ENCODE measurements at regions not wholly inside any gene's neighbourhood (a gene's known extent, or its start where the extent isn't known, plus 50 kb on each side); places are given as distances from the start of the nearest gene placed in this dataset.
A peak's percentile ranks its signal among the peaks of the same experiment; 100 is the strongest.
"Not testable (repeated sequence)": the region's sequence is repeated elsewhere in the genome, so short reads cannot be mapped to it uniquely, and the experiment has no call there.

DNA sequence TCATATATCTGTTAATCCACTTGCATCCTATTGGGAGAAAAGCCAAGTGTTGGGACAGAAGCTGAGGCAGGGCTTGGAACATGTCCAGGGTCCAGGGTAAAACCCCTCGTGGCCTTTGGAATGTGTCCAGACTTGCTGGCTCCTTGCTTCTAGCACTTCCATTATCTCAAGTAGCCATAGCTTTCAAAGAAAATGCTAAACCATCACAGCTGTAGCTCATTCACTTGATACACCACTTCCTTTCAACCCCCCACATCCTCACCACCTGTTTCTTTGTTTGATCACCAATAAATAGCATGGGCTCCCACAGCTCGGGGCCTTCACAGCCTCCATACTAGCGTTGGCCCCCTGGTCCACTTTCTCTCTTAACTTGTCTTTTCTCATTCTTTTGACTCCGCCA, 1101.9 kb downstream of the OTOL1 start:
- peak; percentile 62 for DNase-seq

GRCh38 chr3:162599742-162600141, 1103.1 kb downstream of the OTOL1 start:
- not testable (repeated sequence) for DNase-seq

GRCh38 chr3:162601101-162601670, 1104.6 kb downstream of the OTOL1 start:
- DNase-seq: no peak

GRCh38 chr3:162602619-162603018, 1106.0 kb downstream of the OTOL1 start:
- no peak for DNase-seq

DNA sequence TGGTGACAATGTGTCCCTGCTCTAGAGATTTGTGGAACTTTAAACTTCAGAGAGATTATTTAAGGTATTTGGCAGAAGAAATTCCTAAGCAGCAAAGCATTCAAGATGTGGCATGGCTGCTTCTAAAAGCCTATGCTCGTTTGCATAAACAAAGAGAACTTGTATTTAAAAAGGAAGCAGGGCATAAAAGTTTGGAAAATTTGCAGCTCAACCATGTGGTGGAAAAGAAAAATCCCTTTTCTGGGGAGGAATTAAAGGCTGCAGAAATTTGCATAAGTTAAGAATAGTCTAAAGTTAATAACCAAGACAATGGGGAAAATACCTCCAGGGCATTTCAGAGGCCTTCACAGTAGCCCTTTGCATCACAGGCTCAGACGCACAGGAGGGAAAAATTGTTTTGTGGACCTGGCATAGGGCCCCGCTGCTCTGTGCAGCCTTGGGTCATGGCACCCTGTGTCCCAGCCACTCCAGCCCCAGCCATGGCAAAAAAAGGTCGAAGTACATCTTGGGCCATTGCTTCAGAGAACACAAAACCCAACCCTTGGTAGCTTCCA, 1109.1 kb downstream of the OTOL1 start:
- no peak for DNase-seq

DNA sequence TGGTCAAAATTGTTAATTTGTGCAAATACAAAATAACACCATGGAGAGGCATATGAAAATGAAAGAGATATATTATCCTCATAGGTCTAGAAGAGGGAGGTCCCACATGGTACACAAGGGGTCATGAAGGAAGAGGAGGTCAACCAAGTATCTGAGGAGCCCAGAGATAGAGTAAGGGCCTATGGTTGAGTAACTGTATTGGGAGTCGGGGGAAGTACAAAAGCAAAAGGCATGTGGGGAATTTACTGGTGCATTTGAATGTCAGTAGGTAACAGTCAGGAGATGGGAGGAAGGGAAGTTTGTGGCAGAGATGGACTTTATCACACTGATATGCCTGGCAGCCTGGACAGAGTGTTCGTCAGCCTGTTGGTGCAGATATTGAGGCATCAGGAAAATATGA, 1113.7 kb downstream of the OTOL1 start:
- DNase-seq: no peak

- DNase-seq: no peak
These were observed 1116.4 kb downstream of the OTOL1 start for GRCh38 chr3:162612991-162613390.

DNA sequence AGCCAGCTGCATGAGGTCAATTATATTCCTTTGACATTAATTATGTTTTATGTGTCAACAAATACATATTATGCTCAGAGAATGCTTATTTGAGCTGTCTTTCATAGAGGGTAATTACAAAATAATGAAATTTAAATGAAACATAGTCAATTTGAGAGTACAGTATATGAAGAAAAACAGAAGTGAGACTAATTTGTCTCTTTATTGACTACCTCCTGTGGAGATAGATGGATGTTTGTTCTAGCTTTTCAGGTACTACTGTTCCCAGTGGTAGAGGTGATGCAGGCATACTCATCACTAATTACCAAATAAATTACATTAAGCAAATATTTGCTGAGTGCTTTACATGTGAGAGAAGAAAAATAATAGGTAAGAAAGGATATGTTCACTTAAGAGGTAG, 1129.6 kb downstream of the OTOL1 start:
- no peak for DNase-seq

- no peak for DNase-seq
These were observed 1131.9 kb downstream of the OTOL1 start for GRCh38 chr3:162628531-162628930.

GRCh38 chr3:162629372-162629771, 1132.8 kb downstream of the OTOL1 start:
- no peak for DNase-seq

- no peak for DNase-seq
These were observed 1136.1 kb downstream of the OTOL1 start for GRCh38 chr3:162632672-162633071.

DNA sequence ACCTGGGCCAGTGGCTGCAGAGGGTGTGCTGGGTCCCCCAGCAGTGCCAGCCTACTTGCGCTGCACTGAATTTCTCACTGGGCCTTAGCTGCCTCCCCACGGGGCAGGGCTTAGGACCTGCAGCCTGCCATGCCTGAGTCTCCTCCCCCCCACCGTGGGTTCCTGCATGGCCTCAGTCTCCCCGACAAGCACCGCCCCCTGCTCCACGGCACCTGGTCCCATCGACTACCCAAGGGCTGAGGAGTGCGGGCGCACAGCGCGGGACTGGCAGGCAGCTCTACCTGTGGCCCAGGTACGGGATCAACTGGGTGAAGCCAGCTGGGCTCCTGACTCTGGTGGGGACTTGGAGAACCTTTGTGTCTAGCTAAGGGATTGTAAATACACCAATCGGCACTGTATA, 1143.6 kb downstream of the OTOL1 start:
- not testable (repeated sequence) for DNase-seq

GRCh38 chr3:162641317-162641716, 1144.7 kb downstream of the OTOL1 start:
- no peak for DNase-seq

DNA sequence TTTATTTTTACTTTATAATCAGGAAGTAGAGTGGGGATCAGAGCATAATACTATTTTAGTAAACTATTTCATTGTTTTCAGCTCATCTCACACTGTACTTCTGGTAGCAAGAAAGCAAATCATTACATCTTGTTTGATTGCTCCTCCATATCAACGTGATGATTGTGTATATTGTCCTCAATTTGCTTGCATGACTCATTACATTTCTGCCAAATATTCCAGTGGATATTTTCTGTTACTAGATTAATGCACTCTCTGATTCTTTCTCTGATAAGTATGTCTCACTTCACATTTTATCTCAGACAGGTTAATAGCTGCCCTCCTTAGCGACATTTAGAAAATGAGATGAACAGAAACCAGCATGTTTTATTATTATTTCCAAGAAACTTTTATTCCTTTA, 1145.3 kb downstream of the OTOL1 start:
- no peak for DNase-seq

- DNase-seq: no peak
These were observed 1146.6 kb downstream of the OTOL1 start for GRCh38 chr3:162643245-162643644.

GRCh38 chr3:162647321-162647720, 1150.7 kb downstream of the OTOL1 start:
- no peak for DNase-seq

DNA sequence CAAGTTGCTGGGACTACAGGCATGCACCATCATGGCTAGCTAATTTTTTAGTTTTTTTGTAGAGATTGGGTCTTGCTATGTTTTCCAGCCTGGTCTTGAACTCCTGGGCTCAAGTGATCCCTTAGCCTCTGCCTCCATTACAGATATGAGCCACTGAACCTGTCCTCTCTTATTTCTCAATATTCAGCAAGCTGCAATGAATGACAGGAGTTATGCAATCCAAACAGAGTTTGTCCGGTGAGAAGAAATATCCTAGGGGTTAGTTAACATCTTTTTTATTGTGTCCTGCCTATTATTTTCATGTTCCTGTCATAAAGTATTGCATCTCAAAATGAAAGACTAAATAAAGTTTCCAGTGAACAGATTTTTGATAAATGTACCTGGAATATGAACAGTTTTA, 1161.4 kb downstream of the OTOL1 start:
- DNase-seq: no peak

DNA sequence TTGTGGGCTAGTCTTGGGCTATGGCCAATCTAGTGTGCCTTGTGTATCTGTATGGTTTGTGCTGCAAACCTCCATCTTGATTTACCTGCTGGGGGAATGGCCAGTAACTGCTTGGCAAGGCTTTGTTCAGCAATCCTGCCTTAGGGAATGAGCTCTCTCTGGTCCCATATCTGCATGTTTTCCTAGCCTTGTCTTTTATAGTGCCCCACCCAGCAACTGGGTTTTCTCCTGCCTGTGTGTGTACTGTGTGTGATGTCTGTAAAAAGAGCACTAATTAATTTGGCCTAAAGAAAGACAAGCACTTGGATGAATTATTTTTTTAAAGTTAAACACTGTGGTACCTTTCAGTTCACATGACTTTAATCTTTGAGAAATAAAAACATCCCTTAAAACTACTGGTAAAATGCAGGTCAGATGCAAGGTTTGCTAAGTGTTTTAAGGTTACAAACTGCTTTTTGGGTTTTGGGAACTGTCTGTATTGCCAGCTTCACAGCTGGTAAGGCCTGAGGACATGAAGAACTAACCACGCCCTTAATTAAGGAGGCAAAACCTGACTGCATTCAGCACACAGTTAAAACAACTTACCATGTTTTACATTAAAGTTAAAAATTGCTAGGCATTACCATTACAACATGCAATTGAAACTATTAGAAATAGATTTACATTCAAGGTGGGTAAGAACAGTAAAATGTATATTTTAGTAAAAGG, 1169.2 kb downstream of the OTOL1 start:
- DNase-seq: no peak

DNA sequence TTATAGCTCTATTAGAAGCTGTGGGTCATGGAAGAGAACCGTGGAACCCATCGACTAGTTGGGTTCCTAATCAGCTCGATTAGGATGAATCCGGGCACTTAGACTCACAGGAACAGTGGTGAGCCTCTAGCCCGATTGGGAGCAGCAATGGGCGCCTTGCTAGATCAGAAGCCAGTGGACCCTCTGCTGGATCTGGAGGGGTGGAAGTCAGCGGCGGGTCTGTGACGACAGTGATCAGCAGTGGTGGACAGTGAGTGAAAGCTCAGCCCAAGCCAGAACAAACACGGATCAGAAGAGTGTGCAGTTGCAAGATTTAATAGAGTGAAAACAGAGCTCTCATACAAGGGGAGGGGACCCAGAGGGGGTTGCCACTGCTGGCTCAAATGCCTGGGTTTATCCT, 1170.2 kb downstream of the OTOL1 start:
- DNase-seq: no peak

DNA sequence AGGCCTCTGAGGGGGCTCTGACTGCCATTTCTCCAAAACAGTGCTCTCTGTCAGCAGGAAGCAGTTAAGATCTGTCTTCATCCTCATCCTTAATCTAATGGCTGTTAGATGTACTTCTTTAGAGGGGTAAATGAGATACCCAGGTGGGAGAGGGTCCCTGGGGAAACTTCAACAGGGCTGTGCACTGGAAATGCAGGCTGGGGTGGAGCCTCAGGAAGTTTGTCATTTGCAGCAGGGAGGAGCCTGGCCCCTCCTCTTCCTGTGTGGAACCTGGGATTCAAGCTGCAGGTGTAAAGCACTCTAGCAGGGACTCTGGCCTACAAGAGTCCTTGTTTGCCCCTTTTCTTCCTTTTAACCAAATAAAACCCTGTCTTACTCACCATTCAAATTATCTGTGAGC, 1173.6 kb downstream of the OTOL1 start:
- DNase-seq: no peak

DNA sequence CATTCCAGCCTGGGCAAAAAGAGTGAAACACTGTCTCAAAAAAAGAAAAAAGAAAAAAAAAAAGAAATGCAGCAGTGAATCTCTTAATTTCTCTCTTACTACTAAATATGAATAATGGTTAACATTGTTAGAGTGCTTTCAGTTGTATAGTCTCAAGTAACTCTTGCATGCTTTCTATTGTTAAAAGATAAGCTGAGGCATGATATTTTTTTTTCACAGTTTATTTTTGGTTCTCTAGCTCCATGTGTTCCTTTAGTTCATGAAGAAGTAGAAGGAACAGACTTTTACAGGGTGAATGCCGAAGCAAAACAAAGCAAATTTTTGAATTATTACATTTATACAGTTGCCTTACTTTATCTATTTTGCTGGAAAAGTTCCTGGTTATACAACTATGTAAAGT, 1180.9 kb downstream of the OTOL1 start:
- DNase-seq: no peak

DNA sequence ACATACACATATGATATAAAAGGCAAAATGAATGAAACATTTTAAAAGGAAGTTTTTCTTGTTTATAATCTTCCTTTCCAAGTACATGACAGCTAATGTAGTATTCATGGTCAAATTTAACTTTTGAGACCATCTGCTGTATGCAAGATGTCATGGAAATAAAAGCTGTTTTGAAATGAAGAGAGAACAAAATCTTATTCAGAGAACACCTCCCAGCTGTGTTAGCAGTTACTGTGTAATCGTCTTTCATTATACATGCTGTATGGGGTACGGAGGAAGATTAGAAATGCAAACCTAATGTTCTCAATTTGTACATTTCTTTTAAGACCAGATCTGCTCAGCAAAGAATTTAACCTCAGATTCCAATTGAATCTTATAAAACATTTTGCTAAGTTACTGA, 1182.3 kb downstream of the OTOL1 start:
- DNase-seq: no peak

DNA sequence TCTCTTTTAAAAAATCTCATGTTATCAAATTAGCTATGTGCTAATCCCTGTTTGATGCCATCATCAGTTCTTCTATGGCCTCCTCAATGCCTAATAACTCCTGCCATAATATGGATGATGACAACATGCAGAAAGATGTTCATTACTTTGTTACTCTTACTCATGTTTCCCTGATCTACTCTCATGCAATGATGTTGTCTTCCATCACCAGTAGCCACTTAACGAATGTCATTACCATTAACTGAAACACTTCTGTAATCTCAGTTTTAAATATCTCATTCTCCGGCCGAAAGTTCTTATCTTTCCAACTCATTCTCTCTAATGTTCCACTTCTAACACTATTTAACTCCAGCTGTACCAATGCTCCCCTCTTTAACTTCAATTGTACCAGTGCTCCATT, 1187.7 kb downstream of the OTOL1 start:
- DNase-seq: no peak

- no peak for DNase-seq
These were observed 1202.7 kb downstream of the OTOL1 start for GRCh38 chr3:162699291-162699690.

DNA sequence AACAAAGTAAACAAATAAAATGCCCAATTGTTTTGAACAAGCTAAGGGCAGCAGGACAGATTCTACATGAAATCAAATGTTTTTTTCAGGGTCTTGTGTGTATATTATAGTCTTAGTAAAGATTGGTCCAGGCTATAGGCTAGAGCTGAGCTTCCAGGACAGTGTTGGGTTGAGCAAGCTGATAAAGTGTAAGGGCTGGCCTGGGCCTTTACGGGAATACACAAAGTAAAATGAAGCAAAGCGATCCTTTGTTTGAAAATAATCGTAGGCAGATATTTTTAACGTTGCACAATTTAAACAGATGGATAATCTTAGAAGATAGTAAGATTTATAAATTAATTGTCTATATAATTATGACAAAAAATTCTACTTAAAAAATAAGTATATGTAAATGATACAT, 1204.6 kb downstream of the OTOL1 start:
- no peak for DNase-seq

Measured in NCI-H345 (cell line).